Chondrocyte (in vitro differentiated cells): ENCODE measurements at regions not wholly inside any gene's neighbourhood (a gene's known extent, or its start where the extent isn't known, plus 50 kb on each side); places are given as distances from the start of the nearest gene placed in this dataset.

Experiments
- DNase-seq: peaks from one replicate; pipeline ENCODE4 v3.0.0; 2021; ENCODE audit warnings: mixed read lengths, low spot score
- H3K27ac Mint-ChIP-seq: one replicate; pipeline ENCODE4 v1.8.0; 2021; ENCODE audit warnings: mild to moderate bottlenecking, moderate library complexity, mixed read lengths; ENCODE audit not compliant: unreplicated experiment
- H3K27me3 Mint-ChIP-seq: 2 replicates; pipeline ENCODE4 v1.8.0; 2021; ENCODE audit warnings: low read depth, mixed read lengths
- H3K36me3 Mint-ChIP-seq: 2 replicates; pipeline ENCODE4 v1.8.0; 2021; ENCODE audit warnings: low read depth, mixed read lengths
- H3K4me1 Mint-ChIP-seq: 2 replicates; pipeline ENCODE4 v1.8.0; 2021; ENCODE audit warnings: low read depth, mild to moderate bottlenecking, mixed read lengths
- H3K4me3 Mint-ChIP-seq: one replicate; pipeline ENCODE4 v1.8.0; 2021; ENCODE audit warnings: mild to moderate bottlenecking, moderate library complexity, mixed read lengths; ENCODE audit not compliant: unreplicated experiment
- H3K9me3 Mint-ChIP-seq: 2 replicates; pipeline ENCODE4 v1.8.0; 2021; ENCODE audit warnings: low read depth, mixed read lengths
- TF ChIP-seq, protein P1 (sequence below): fragments of 200-600 bp; sonication (generic); IDR thresholded peaks from 2 replicates; pipeline ENCODE4 v1.5.0; 2021; ENCODE audit warnings: antibody characterized with exemption, mild to moderate bottlenecking, moderate library complexity

DNA sequence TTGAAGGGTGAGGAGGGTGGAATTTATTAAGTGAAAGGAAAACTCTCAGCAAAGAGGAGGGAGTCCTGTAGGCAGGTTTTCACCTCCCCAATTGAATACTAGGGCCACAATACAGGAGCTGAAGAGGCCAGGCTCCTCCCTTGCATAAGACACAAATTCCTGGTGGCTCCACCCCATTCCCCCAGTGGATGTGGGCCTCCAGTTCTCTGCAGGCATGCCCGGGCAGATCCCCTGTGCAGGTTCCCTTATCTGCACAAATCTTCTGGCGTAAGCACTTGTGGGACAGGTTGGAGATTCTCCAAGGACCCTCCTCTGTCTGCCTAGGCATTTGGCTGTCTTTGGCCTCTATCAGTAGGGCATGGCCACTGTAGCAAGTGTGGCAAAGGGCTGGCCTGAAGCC lies 847.1 kb upstream of the MBL2 start:
- Mint-ChIP-seq H3K4me3 (no peak overlapping the region), H3K27ac (no peak overlapping the region), H3K4me1 (no peaks in the 10 kb centered on the region), H3K9me3 (no peaks in the 10 kb centered on the region), H3K36me3 (no peaks in the 10 kb centered on the region), H3K27me3 (no peaks in the 10 kb centered on the region)
- no peak for DNase-seq
- TF ChIP-seq, protein P1, sequence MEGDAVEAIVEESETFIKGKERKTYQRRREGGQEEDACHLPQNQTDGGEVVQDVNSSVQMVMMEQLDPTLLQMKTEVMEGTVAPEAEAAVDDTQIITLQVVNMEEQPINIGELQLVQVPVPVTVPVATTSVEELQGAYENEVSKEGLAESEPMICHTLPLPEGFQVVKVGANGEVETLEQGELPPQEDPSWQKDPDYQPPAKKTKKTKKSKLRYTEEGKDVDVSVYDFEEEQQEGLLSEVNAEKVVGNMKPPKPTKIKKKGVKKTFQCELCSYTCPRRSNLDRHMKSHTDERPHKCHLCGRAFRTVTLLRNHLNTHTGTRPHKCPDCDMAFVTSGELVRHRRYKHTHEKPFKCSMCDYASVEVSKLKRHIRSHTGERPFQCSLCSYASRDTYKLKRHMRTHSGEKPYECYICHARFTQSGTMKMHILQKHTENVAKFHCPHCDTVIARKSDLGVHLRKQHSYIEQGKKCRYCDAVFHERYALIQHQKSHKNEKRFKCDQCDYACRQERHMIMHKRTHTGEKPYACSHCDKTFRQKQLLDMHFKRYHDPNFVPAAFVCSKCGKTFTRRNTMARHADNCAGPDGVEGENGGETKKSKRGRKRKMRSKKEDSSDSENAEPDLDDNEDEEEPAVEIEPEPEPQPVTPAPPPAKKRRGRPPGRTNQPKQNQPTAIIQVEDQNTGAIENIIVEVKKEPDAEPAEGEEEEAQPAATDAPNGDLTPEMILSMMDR = no peak

DNA sequence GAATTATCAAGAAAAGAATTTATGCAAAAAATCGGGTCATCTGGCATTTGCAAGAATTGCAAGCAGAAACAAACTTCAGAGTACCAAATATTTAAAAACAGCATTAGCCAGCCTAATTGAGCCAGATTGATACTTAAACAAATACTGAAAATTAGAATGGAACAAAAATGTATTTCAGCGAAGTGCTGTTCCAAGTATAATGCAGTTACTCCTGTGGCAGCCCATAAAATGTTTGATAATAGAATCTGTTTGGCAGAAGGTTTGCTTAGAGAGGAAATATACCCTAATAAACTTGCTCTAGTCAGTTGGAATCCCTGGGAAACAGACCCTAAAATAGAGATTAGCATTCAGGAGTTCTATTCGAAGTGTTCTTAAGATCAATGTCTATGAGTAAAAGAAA lies 835.1 kb upstream of the MBL2 start:
- Mint-ChIP-seq H3K36me3 (no peaks in the 10 kb centered on the region), H3K27ac (no peak overlapping the region), H3K4me1 (no peaks in the 10 kb centered on the region), H3K4me3 (no peak overlapping the region), H3K9me3 (no peaks in the 10 kb centered on the region), H3K27me3 (peaks cover 6% of the 10 kb centered on the region)
- DNase-seq = no peak
- TF ChIP-seq, protein P1 = no peak

DNA sequence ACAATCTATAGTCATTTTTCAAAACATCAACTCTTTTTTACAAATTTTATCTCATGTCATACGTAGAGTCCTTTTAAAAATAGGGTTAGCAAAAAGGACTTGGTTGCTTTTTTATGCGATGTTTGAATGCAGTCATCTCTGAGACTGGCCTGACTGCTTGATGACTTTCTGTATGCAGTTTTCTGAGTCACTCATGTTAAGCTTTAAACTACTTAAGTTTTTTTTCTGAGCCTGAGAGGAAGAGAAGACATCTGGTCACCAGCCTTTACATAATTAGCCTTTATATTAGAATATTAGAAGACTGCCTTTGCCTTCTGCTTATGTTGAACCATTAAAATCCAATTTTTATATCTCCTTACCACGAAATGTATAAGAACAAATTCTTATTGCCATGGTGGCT lies 834.4 kb upstream of the MBL2 start:
- peaks cover 6% of the 10 kb centered on the region for H3K27me3 Mint-ChIP-seq
- no peaks in the 10 kb centered on the region for H3K36me3 Mint-ChIP-seq
- TF ChIP-seq, protein P1 = no peak
- no peak overlapping the region for H3K4me3 Mint-ChIP-seq
- no peaks in the 10 kb centered on the region for H3K9me3 Mint-ChIP-seq
- H3K27ac Mint-ChIP-seq = no peak overlapping the region
- DNase-seq = no peak
- H3K4me1 Mint-ChIP-seq = no peaks in the 10 kb centered on the region

DNA sequence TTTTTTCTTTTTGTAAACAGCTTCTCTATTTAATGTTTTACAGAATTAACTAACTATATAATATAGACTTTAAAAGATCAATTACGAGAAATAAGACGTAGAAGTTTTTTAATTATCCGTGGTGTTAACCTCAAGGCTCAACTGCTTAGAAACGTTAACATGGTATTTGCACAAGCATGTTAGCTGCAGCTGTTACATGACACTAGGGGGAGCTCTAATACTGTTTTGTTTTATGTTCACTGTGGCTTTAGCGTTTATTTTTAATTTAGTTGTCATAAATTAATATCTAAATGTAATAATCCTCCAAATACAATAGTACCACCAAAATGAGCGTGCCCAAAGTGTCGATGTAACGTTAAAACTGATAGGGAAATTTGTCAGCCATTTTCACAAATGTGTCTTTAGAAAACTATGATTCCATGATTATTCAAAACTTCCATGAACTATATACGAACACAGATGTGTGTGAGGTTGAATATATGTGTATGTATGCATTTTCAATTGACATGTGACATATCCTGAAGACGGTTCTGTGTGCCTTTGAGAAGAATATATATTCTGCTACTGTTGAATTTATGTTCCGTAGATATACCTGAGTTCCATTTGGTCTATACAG lies 828.8 kb upstream of the MBL2 start:
- peaks cover 6% of the 10 kb centered on the region for H3K4me1 Mint-ChIP-seq
- peaks cover 4% of the 10 kb centered on the region for H3K27me3 Mint-ChIP-seq
- no peak overlapping the region for H3K27ac Mint-ChIP-seq
- no peaks in the 10 kb centered on the region for H3K36me3 Mint-ChIP-seq
- TF ChIP-seq, protein P1 = peak; percentile 99
- no peak for DNase-seq
- H3K4me3 Mint-ChIP-seq = no peak overlapping the region
- no peaks in the 10 kb centered on the region for H3K9me3 Mint-ChIP-seq

DNA sequence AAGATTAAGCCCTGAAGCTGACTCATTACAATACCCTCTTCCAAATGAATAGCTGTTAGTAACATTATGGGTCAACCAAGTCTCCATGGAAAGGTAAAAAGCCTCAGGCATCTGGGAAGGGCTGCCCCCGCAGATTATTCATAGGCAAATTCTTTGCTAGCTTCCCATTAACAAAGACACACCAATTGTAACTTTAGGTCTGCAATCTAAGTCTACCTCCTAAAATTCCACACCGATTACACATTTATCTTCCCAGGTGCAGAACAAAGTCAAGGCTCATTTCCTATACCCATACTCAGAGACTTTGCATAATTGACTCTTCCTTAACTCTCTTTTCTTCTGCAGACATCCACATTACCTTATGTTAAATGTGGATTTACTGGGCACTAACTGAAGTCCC lies 826.3 kb upstream of the MBL2 start:
- H3K4me3 Mint-ChIP-seq = no peak overlapping the region

More for the DNA sequence above, 826.3 kb upstream of the MBL2 start:
- no peak for DNase-seq
- Mint-ChIP-seq H3K27me3 (peaks cover 6% of the 10 kb centered on the region), H3K4me1 (peaks cover 6% of the 10 kb centered on the region), H3K36me3 (no peaks in the 10 kb centered on the region), H3K9me3 (no peaks in the 10 kb centered on the region), H3K27ac (no peak overlapping the region)
- TF ChIP-seq, protein P1 = no peak
